Gastrocnemius medialis (tissue), 4 donors: ENCODE measurements at regions not wholly inside any gene's neighbourhood (a gene's known extent, or its start where the extent isn't known, plus 50 kb on each side); places are given as distances from the start of the nearest gene placed in this dataset.

Source experiments
- ATAC-seq, 2 donors: fragments of 150-250 bp; one replicate each; pipeline ENCODE4 v1.9.1; 2016
- DNase-seq, 2 donors: peaks; one replicate each; pipeline ENCODE4 v3.0.0-alpha.2; 2019
- H3K27ac ChIP-seq, 4 donors: fragments of 200-600 bp; sonication (generic); 1 replicate in 1 of 4; 2 replicates in 3 of 4; pipeline ENCODE4 v1.5.1; 2016 to 2018; ENCODE audit warnings: mild to moderate bottlenecking in 2 of 4, moderate library complexity in 1 of 4
- H3K27me3 ChIP-seq, 3 donors: fragments of 200-600 bp; sonication (generic) in 2 of 3; 1 replicate in 1 of 3; 2 replicates in 2 of 3; pipeline versions ENCODE4 v1.5.1 to v1.6.0; 2016 to 2019; ENCODE audit warnings: mild to moderate bottlenecking in 1 of 3, moderate library complexity in 1 of 3
- H3K36me3 ChIP-seq, 2 donors: fragments of 200-600 bp; sonication (generic) in 1 of 2; one replicate each; pipeline ENCODE4 v1.5.1; 2017 to 2018
- H3K4me1 ChIP-seq, 2 donors: fragments of 200-600 bp; sonication (generic) in 1 of 2; one replicate each; pipeline ENCODE4 v1.5.1; 2016 to 2017; ENCODE audit warnings: mild to moderate bottlenecking in 2 of 2
- H3K4me3 ChIP-seq, 4 donors: fragments of 200-600 bp; sonication (generic) in 3 of 4; 1 replicate in 1 of 4; 2 replicates in 3 of 4; pipeline ENCODE4 v1.5.1; 2016 to 2019; ENCODE audit warnings: mild to moderate bottlenecking in 2 of 4
- H3K9me3 ChIP-seq, 3 donors: fragments of 200-600 bp; sonication (generic) in 2 of 3; 1 replicate in 1 of 3; 2 replicates in 2 of 3; pipeline ENCODE4 v1.5.1; 2016 to 2019
- CTCF ChIP-seq, 5 experiments: fragments of 450-650 bp in 3 of 5; fragments of 200-600 bp in 2 of 5; sonication (generic) in 2 of 5; IDR thresholded peaks in 4 of 5; conservative IDR thresholded peaks in 1 of 5; 1 replicate in 4 of 5; 2 replicates in 1 of 5; pipeline ENCODE4 v1.5.1; 2016 to 2019; ENCODE audit warnings: antibody characterized with exemption in 5 of 5, mild to moderate bottlenecking in 3 of 5, moderate library complexity in 3 of 5
- POLR2A ChIP-seq, 2 donors: fragments of 450-650 bp; IDR thresholded peaks; one replicate each; pipeline ENCODE4 v1.6.1; 2017; ENCODE audit warnings: antibody characterized with exemption in 2 of 2, mild to moderate bottlenecking in 2 of 2, moderate library complexity in 2 of 2
- in situ Hi-C, 4 donors: fragments of 200-750 bp; cut with MboI; loops; one replicate each; pipeline versions ENCODE4 v1.15.0 to v1.8.0; 2017; ENCODE audit warnings: low sequenced_read_pairs in 4 of 4
- intact Hi-C: fragments of 100-400 bp; cut with DNase I; formaldehyde crosslinking; loops from one replicate; pipeline ENCODE4 v1.15.1; 2023; ENCODE audit warnings: low total_unique reads

GRCh38 chr2:82675186-82675585 is 1783.9 kb downstream of the SUCLG1 start:
- Histone ChIP-seq H3K27me3 (no peaks in the 10 kb centered on the region), H3K36me3 (no peaks in the 10 kb centered on the region), H3K9me3 (no peaks in the 10 kb centered on the region), H3K4me1 (no peaks in the 10 kb centered on the region), H3K4me3 (no peak overlapping the region), H3K27ac (no peak overlapping the region)
- no peak for ATAC-seq
- TF ChIP-seq CTCF (IDR thresholded peaks at IDR 0.05 in 4 of 5, conservative IDR thresholded peaks at IDR 0.05 in 1 of 5) = no peak
- TF ChIP-seq POLR2A (IDR thresholded peaks at IDR 0.05) = no peak
- DNase-seq = no peak
- in situ Hi-C loops = no loop called here
- intact Hi-C loops = no loop called here

GRCh38 chr2:82674652-82675051 is 1784.4 kb downstream of the SUCLG1 start:
- H3K36me3 ChIP-seq = no peaks in the 10 kb centered on the region
- H3K27ac ChIP-seq = no peak overlapping the region
- TF ChIP-seq CTCF (IDR thresholded peaks at IDR 0.05 in 4 of 5, conservative IDR thresholded peaks at IDR 0.05 in 1 of 5) = no peak
- no peak for TF ChIP-seq POLR2A (IDR thresholded peaks at IDR 0.05)
- in situ Hi-C loops (no loop called here), intact Hi-C loops (no loop called here)
- H3K4me1 ChIP-seq = no peaks in the 10 kb centered on the region
- ATAC-seq (no peak), DNase-seq (no peak)
- H3K9me3 ChIP-seq = no peaks in the 10 kb centered on the region
- no peaks in the 10 kb centered on the region for H3K27me3 ChIP-seq
- no peak overlapping the region for H3K4me3 ChIP-seq

GRCh38 chr2:82667491-82667890 is 1791.6 kb downstream of the SUCLG1 start:
- ATAC-seq (no peak), DNase-seq (no peak)
- in situ Hi-C loops (no loop called here), intact Hi-C loops (no loop called here)
- TF ChIP-seq POLR2A (IDR thresholded peaks at IDR 0.05) = no peak
- TF ChIP-seq CTCF (IDR thresholded peaks at IDR 0.05 in 4 of 5, conservative IDR thresholded peaks at IDR 0.05 in 1 of 5) = no peak
- no peak overlapping the region for H3K27ac ChIP-seq
- no peaks in the 10 kb centered on the region for H3K9me3 ChIP-seq
- no peaks in the 10 kb centered on the region for H3K27me3 ChIP-seq
- H3K4me3 ChIP-seq = no peak overlapping the region
- H3K36me3 ChIP-seq = no peaks in the 10 kb centered on the region
- no peaks in the 10 kb centered on the region for H3K4me1 ChIP-seq

- Histone ChIP-seq H3K27me3 (no peaks in the 10 kb centered on the region), H3K9me3 (no peaks in the 10 kb centered on the region), H3K4me3 (no peak overlapping the region), H3K27ac (no peak overlapping the region), H3K4me1 (no peaks in the 10 kb centered on the region), H3K36me3 (no peaks in the 10 kb centered on the region)
- no peak for TF ChIP-seq CTCF (IDR thresholded peaks at IDR 0.05 in 4 of 5, conservative IDR thresholded peaks at IDR 0.05 in 1 of 5)
- TF ChIP-seq POLR2A (IDR thresholded peaks at IDR 0.05) = no peak
- DNase-seq (no peak), ATAC-seq (no peak)
- intact Hi-C loops (no loop called here), in situ Hi-C loops (no loop called here)
Observed at GRCh38 chr2:82665691-82666090, 1793.4 kb downstream of the SUCLG1 start.

GRCh38 chr2:82657106-82657505 is 1802.0 kb downstream of the SUCLG1 start:
- Histone ChIP-seq H3K36me3 (no peaks in the 10 kb centered on the region), H3K27ac (no peak overlapping the region), H3K4me1 (no peaks in the 10 kb centered on the region), H3K9me3 (no peaks in the 10 kb centered on the region), H3K4me3 (no peak overlapping the region), H3K27me3 (no peaks in the 10 kb centered on the region)
- no peak for DNase-seq
- in situ Hi-C loops (no loop called here), intact Hi-C loops (no loop called here)
- TF ChIP-seq POLR2A (IDR thresholded peaks at IDR 0.05) (no peak), CTCF (IDR thresholded peaks at IDR 0.05 in 4 of 5, conservative IDR thresholded peaks at IDR 0.05 in 1 of 5) (no peak)
- no peak for ATAC-seq
